WERI-Rb-1 (cell line): ENCODE measurements at regions not wholly inside any gene's neighbourhood (a gene's known extent, or its start where the extent isn't known, plus 50 kb on each side); places are given as distances from the start of the nearest gene placed in this dataset.

Experiments
- DNase-seq: peaks from one replicate; pipeline ENCODE4 v3.0.0-alpha.2; 2020
- H3K27ac ChIP-seq: fragments of 250-450 bp; sonication (Bioruptor Pico); 2 replicates; pipeline ENCODE4 v1.5.1; 2020; ENCODE audit warnings: mild to moderate bottlenecking, moderate library complexity
- H3K27me3 ChIP-seq: fragments of 250-450 bp; sonication (Bioruptor Pico); 2 replicates; pipeline ENCODE4 v1.5.1; 2021; ENCODE audit warnings: mild to moderate bottlenecking, low read depth, moderate library complexity; ENCODE audit not compliant: insufficient read depth, severe bottlenecking
- H3K36me3 ChIP-seq: fragments of 250-450 bp; sonication (Bioruptor Pico); 2 replicates; pipeline ENCODE4 v1.5.1; 2020; ENCODE audit warnings: mild to moderate bottlenecking, moderate library complexity
- H3K4me3 ChIP-seq: 2 replicates; pipeline ENCODE4 v1.5.1; 2011; ENCODE audit warnings: low read depth, mild to moderate bottlenecking, control low read depth, low read length
- H3K9me3 ChIP-seq: fragments of 250-450 bp; sonication (Bioruptor Pico); 2 replicates; pipeline ENCODE4 v1.5.1; 2021; ENCODE audit warnings: mild to moderate bottlenecking, moderate library complexity; ENCODE audit not compliant: severe bottlenecking
- CTCF ChIP-seq: IDR thresholded peaks from 2 replicates; pipeline ENCODE4 v1.5.1; 2011; ENCODE audit warnings: low read depth, mild to moderate bottlenecking, control low read depth, inconsistent platforms, low read length

- H3K36me3 ChIP-seq, result no peaks in the 10 kb centered on the region
- DNase-seq, result no peak
- H3K27ac ChIP-seq, result no peak overlapping the region
- TF ChIP-seq CTCF, result no peak
- no peaks in the 10 kb centered on the region for H3K9me3 ChIP-seq
- H3K4me3 ChIP-seq, result no peak overlapping the region
- peaks cover 80% of the 10 kb centered on the region for H3K27me3 ChIP-seq
Measured at GRCh38 chr14:101239065-101239464, 322.2 kb upstream of the DIO3 start.

GRCh38 chr14:101241147-101241546 is 320.1 kb upstream of the DIO3 start:
- no peak for TF ChIP-seq CTCF

GRCh38 chr14:101241807-101242278 is 319.5 kb upstream of the DIO3 start:
- Histone ChIP-seq H3K9me3 (no peaks in the 10 kb centered on the region), H3K4me3 (no peak overlapping the region), H3K27ac (no peak overlapping the region), H3K27me3 (peaks cover 64% of the 10 kb centered on the region), H3K36me3 (no peaks in the 10 kb centered on the region)
- TF ChIP-seq CTCF, result no peak
- DNase-seq, result no peak

More at GRCh38 chr14:101241147-101241546, 320.1 kb upstream of the DIO3 start:
- no peak overlapping the region for H3K4me3 ChIP-seq
- H3K36me3 ChIP-seq, result no peaks in the 10 kb centered on the region
- H3K9me3 ChIP-seq, result no peaks in the 10 kb centered on the region
- H3K27ac ChIP-seq, result no peak overlapping the region
- no peak for DNase-seq
- peaks cover 69% of the 10 kb centered on the region for H3K27me3 ChIP-seq

GRCh38 chr14:101242442-101243385 is 318.6 kb upstream of the DIO3 start:
- Histone ChIP-seq H3K27ac (no peak overlapping the region), H3K4me3 (no peak overlapping the region), H3K27me3 (peaks cover 66% of the 10 kb centered on the region), H3K9me3 (no peaks in the 10 kb centered on the region), H3K36me3 (no peaks in the 10 kb centered on the region)
- no peak for TF ChIP-seq CTCF
- DNase-seq, result no peak

GRCh38 chr14:101243587-101244338 is 317.5 kb upstream of the DIO3 start:
- no peaks in the 10 kb centered on the region for H3K9me3 ChIP-seq
- TF ChIP-seq CTCF, result no peak
- DNase-seq, result no peak
- no peak overlapping the region for H3K4me3 ChIP-seq
- no peak overlapping the region for H3K27ac ChIP-seq
- H3K36me3 ChIP-seq, result no peaks in the 10 kb centered on the region
- H3K27me3 ChIP-seq, result peaks cover 66% of the 10 kb centered on the region
